Right forelimb (tissue), 1 donor: ENCODE measurements at regions not wholly inside any gene's neighbourhood (a gene's known extent, or its start where the extent isn't known, plus 50 kb on each side); places are given as distances from the start of the nearest gene placed in this dataset.
A peak's percentile ranks its signal among the peaks of the same experiment; 100 is the strongest.

Experiments used
- DNase-seq: peaks from one replicate; pipeline ENCODE4 v3.0.0-alpha.2; 2018

DNA sequence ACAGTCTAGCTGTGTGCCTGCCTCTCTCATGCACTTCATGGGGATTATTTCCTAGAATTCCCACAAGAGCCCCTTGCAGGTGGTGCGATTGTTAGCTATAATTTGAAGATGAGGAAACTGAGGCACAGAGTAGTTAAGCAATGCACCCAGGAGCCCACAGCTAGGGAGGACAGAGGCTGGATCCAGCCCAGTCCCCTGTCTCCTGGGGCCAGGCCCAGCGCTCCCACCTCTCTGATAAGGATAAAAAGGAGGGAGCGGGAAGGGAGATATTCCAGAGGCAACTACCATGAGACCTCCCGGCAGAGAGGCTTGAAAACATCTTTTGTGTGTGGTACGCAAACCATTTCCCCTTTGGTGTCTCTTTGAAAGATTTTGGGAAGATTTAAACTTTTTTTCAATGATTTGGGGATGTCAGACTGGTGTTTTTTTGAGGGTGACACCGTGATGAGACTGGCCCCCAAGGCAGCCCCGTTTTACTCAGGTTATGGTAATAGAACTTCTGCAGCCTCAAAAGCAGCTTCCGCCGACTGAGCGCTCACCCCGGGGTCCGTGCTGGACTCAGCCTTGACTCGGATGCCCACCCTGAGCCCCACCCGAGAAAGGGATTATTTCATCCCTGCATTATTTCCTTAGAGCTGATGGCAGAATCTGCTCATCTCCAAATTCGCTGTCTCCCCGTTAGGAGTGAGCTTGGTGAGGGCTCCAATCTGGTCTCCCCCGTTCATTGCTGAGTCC, 144.7 kb upstream of the IER5L start:
- DNase-seq = peak; percentile 37

GRCh38 chr9:129322022-129322621, 144.1 kb upstream of the IER5L start:
- DNase-seq = peak; percentile 26

DNA sequence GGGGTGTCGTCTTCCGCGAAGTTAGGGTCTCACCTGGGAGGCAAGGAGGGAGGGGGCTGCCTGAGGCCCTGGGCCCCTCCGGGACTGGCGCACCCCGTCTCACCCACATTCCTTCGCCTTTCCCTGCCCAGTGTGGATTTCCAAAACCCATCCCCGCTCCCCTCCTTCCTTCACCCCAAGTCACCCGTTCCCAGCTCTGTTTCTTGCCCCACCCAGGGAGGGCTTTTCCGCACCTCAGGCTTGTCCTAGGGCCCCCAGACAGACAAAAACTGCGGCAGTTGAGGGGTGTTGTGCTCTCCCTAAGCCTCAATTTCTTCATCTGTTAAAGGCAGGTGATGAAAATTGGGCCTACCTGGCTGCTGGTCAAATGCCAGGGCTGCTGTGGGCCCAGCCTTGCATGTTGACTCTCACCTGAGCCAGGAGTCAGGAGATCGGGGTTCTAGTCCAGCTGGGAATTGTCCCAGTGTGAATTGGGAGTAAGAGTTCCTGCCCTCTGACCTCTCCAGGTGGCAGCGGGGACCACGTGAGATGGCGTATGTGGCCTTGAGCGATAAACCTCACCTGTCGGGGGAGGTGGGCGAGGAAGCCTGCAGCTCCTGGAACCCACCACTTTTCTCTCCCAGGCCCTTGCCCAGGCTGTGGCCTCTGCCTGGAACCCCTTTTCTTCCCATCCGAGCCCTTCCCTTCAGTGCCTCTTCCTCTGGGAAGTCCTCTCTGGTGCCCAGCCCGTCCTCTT, 143.4 kb upstream of the IER5L start:
- peak; percentile 38 for DNase-seq

- DNase-seq = peak; percentile 74
Measured at GRCh38 chr9:129320575-129321285, 142.7 kb upstream of the IER5L start.

DNA sequence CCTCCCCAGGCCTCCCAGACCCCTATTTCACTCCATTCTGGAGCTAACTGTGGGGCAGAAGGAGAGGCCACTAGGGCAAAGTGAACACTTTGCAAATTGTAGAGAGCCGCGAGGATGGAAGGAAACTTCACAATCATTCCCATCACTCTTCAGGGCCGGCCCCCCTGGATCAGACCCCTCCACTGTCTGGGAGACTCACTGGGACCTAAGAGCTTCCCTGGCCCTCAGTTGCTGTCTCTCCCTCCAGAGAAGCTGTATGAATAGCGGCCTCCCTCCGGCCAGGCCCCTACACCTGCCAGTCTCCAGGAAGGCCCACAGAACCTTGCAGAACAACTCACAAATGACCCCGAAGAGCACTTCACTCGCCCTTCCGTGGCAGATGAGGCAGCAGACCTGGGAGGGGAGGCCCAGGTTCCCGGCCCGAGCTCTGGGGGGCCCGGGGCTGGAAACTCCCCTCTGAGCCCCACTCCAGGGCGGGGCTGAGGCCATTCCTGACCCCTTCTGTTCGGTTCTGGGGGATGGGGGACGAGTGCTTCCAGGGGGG, 141.9 kb upstream of the IER5L start:
- peak; percentile 42 for DNase-seq

DNA sequence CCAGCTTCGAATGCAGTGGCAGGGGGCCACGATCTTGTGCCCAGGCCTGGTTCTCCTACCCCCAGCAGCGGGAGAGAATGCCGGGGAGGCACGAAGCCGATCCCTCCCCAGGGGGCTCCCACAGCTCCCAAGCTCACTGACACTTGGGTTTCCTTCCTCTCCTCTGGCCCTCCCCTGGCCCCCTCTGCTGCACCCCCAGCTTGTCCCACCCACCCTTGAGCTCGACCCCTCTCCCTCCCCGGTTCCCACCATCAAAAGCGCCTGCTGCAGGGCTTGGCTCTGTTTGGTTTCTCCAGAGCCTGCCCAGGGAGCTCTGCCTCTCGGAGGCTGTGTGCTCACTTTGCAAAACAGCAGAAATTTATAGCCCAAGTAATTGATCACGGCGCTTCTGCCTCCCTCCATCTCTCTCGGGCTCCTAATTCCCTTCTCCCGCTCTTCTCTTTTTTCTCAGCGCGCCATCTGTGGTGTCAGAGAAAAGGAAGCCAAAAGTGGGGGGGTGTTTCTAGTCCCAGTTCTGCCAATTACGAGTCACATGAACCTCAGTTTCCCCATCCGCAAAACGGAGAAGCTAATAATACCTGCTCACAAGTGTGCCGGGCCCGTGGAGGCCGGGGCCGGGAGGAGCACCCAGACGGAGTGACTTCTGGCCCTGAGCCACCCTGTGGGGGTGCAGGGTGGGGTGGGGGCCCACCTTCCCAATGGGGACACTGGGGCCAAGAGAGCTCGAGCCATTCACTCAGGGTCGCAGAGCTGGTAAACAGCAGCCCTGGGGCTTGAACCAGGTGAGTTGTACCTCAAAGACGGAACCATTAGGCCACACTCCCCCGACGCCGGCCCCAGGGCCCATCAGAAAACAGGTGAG, 141.2 kb upstream of the IER5L start:
- peak; percentile 46 for DNase-seq

GRCh38 chr9:129318121-129319075, 140.3 kb upstream of the IER5L start:
- DNase-seq = peak; percentile 41

DNA sequence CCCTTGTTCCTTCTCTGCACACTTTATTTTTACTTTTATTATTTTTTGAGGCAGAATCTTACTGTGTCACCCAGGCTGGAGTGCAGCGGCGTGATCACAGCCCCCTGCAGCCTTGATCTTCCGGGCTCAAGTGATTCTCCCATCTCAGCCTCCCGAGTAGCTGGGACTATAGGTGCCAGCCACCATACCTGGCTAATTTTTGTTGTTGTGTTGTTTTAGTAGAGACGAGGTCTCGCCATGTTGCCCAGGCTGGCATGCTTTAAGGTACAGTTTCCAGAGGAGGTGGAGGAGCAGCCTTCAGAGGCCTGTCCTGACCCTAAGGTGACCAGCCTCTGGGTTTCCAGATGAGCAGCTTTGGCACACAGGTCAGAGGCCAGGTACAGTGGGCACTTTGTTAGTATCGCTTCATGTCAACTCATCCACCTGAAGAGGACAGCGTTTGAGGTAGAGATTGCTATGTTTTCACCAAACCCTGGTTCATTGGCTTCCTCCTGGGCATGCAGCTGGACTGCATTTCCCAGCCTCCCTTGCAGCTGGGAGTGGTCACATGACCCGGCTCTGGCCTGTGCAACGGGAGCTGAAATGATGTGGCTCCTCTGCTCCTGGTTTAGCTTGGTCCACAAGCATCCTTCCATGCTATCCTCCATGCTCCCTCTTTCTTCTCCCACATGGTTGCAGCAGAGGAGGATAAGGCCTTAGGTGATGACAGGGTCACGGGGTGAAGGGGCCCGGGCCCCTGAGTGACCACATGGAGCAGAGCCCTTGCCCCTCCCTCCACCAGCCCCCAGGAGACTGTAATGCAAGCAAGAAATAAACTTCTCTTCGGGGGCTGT, 139.3 kb upstream of the IER5L start:
- DNase-seq = peak; percentile 48

DNA sequence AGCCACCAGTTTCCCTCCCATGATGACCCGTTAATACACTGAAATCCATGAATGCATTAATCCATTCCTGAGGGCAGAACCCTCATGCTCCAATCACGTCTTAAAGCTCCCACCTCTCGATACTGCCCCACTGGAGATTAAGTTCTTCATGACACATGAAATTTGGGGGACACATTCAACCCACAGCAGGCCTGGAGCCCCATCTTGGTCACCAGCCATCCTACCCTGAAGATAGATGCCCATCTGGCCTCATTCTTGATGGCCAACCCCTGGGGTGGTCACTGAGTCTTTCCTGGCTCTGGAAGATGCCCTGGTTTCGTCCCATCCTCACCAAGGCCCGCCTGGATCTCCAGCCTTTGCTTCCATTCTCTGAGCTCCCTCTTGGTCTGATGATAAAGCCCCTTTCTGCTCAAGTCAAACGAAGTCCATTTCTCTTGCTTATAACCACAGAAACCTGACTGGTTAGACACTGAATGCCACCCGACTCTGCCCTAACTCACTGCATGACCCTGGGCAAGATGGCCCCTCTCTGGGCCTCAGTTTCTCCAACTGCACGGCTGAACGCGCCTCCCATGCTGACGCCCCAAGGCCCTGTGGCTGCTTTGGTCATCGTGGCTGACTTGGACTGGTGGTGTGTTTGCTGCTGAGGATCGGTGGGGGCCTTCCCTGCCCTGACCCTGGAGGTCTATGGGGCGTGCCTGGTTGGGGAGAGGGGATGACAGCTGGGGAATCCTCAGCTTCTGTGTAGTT, 138.4 kb upstream of the IER5L start:
- peak; percentile 37 for DNase-seq

DNA sequence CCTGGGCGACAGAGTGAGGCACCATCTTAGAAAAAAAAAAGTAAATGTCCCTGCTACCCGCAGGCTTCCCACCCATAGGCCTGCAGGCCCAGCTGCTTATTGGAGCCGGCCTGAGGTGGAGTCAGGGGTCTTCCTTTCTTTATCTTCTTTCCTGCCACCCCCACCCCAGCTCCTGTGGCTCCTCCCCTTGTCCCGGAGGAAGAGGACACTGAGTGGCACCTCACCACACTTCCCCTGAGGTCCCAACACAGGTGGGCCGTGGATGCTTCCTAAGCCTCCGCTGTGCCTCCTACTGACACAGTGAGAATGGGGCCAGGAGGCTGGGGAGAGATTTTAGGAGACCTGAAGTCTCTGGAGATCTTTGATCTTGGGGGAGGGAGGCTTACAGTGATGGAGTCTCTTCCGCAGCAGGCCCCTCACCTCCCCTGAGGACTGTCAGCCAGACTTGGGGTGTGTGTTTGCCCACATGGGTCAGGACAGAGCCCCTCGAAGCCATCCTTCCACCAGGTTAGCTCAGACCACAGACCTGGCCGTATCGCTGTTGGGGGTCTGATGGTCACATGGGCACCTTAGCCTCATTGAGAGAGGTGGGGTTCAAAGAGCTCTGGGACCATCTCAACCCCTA, 135.4 kb upstream of the IER5L start:
- DNase-seq = peak; percentile 28

DNA sequence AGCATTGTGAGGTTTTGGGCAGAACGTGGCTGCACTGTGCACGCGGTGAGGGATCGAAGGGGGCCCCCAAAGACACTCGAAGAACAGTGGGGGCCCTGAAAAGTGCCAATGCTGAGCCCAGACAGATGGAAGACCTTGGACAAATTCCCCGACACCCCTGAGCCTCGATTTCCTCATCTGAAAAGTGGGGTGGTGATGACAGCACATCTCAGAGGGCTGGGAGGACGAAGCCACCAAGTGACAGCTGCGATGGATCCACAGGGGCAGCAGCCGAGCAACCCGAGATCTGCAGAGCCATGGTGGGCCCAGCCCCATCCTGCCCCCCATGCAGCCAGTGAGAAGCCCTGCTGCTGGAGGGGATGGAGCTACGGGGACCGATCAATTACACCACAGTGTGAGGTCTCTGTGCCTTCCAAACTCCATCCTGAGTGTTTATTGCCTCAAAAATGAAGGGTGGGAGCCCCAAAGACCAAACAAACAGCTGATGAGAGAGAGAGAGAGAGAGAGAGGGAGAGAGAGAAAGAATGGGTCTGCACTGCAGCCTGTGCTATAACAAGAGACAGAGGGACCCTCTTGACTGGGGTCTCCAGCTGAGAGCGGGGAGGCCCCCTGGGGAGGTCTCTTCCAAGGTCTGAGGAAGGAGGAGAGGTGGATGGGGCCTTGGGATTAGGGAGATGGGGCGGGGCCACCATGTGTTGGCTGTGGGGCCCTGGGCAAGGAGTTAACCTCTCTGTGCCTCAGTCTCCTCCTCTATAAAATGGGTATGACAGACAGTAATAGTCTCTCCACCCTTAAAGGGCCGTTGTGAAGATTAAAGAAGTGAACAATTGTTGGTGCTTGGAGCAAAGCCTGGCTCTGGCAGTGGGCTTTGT, 134.4 kb upstream of the IER5L start:
- DNase-seq = peak; percentile 20

DNA sequence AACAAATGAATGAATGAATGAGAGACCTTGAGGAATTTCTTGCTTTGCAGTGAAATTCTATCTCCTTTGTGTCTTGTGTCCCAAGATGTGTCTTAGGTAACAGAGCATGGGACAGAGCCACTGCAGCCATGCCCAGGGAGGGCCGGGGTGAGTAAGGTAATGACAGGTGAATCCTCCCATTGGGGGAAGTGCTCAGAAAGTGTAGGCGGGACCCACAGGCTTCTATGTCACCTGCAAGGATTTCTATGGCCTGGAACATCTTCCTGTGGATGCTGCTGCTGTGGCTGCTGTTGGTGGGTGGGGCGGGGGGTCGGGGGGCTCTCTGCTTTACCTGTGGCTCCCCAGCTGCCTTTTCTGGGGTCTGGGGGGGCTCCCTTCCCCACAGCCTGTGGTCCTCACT, 133.6 kb upstream of the IER5L start:
- DNase-seq = peak; percentile 37

DNA sequence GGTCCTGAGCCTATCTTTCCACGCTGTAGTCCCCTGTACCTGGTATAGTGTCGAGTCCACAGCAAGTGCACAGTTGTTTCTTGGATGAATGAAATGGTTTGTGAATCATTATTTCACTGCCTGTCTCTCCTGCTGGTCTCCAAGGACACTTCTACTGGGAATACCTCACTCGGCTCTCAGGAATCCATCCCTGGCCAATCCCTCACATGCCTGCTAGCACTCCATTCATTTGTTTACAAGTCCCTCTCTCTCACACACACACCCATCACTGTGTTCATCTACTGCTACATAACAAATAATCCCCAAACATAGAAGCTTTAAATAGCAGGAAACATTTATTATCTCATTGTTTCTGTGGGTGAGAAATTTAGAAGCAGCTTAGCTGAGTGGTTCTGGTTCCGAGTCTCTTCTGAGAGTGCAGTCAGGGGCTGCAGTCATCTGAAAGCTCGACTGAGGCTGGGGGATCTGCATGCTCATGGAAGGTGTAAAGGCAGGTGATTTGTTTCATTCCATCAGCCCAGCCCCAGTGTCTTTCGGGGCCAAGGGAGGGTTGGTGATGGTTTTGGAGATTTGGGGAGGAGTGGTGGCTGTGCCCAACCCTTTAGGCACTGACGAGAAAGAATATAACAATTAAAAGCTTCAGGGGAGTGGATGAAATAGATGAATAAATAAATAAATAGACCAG, 132.7 kb upstream of the IER5L start:
- DNase-seq = peak; percentile 23

DNA sequence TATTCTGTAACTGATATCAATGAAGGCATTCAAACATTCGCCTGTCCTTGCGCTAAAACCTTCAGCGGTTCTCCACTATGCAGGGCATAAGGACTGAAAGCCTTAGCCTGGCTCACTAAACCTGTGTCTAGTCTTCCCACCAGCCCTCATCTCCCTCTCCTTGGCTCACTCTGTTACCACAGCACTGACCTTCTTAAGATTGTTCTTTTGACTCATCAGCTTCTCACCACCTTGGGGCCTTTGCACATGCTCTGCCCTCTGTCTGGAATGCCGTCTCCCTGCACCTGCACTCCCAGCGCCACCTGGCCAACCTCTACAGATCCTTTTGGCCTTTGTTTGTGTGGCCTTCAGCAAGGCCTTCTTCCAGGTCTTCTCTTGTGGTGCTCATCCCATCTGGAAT, 131.8 kb upstream of the IER5L start:
- peak; percentile 13 for DNase-seq

DNA sequence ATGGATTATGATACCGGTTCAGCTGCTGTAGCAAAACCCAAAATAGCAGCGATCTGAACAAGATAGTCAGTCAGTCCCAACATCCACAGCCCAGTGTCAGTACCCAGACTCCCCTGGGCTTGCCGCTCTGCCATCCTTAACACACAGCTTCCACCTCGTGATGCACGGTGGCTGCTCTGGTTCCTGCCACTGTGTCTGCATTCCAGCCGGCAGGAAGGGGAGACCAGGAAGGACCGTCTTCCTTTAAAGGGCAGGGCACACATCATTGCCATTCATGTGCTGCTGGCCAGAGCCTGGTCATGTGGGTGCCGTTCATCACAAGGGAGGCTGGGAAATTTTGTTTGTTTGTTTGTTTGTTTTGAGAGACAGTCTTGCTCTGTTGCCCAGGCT, 131.0 kb upstream of the IER5L start:
- DNase-seq = peak; percentile 23

- peak; percentile 2 for DNase-seq
Measured at GRCh38 chr9:129307227-129307970, 129.3 kb upstream of the IER5L start.
